Loucy (cell line): ENCODE measurements at regions not wholly inside any gene's neighbourhood (a gene's known extent, or its start where the extent isn't known, plus 50 kb on each side); places are given as distances from the start of the nearest gene placed in this dataset.

Experiments used
- EZH2phosphoT487 ChIP-seq: fragments of 200-600 bp; IDR thresholded peaks from 2 replicates; pipeline ENCODE4 v1.6.1; 2018; ENCODE audit warnings: antibody characterized with exemption, mild to moderate bottlenecking, moderate library complexity, borderline replicate concordance
- TF ChIP-seq, protein P1 (sequence below): fragments of 200-600 bp; sonication (generic); conservative IDR thresholded peaks from 2 replicates; pipeline ENCODE4 v1.5.1; 2014; ENCODE audit warnings: mild to moderate bottlenecking, antibody characterized with exemption, low read length

DNA sequence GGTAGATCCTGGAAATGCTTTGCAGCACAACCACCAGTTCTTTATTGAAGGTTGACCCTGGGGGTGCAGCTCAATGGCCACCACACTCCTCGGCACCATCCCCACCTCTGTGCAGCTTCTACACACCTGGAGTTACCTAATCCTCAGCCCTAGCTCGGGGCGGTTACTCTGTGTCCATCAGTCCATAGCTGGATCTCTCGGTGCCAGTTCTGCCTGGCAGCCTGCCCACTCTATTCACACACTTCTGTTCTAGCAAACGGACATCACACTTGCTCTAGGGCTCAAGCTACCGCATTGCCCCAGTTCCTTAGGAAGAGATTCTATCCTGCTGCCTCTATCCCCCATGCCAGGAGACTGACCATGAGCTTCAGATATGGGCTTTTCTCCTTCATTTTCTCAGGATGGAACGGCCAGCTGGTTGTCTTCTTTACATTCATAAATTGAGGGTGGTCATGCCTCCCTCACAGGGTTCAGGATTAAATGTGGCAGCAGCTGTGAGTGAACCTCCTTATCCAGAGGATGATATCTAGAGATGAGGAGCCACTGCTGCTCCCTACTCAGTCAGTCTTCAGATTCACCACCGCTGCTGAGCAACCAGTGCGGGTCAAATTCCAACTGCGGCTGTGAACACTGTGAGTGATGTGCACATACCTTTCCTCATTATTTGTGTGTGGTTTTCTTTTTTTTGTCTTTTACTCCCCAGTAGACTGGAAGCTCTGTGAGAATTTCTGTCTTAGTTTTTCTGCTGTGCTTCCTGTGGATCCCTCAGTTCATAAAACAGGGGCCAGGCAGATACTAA lies 66.9 kb upstream of the TRIB2 start:
- no peak for TF ChIP-seq EZH2phosphoT487
- TF ChIP-seq, protein P1, sequence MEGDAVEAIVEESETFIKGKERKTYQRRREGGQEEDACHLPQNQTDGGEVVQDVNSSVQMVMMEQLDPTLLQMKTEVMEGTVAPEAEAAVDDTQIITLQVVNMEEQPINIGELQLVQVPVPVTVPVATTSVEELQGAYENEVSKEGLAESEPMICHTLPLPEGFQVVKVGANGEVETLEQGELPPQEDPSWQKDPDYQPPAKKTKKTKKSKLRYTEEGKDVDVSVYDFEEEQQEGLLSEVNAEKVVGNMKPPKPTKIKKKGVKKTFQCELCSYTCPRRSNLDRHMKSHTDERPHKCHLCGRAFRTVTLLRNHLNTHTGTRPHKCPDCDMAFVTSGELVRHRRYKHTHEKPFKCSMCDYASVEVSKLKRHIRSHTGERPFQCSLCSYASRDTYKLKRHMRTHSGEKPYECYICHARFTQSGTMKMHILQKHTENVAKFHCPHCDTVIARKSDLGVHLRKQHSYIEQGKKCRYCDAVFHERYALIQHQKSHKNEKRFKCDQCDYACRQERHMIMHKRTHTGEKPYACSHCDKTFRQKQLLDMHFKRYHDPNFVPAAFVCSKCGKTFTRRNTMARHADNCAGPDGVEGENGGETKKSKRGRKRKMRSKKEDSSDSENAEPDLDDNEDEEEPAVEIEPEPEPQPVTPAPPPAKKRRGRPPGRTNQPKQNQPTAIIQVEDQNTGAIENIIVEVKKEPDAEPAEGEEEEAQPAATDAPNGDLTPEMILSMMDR = no peak
